HG02588 (cell line): ENCODE measurements at regions not wholly inside any gene's neighbourhood (a gene's known extent, or its start where the extent isn't known, plus 50 kb on each side); places are given as distances from the start of the nearest gene placed in this dataset.

Experiments
- ATAC-seq: cut with Tn5 transposase; IDR thresholded peaks from one replicate; pipeline ENCODE4 v1.9.1; 2021; ENCODE audit warnings: mild to moderate bottlenecking, moderate library complexity; ENCODE audit not compliant: unreplicated experiment

GRCh38 chr15:62599791-62600777 lies 435.0 kb upstream of the C2CD4B start:
- ATAC-seq: no peak

GRCh38 chr15:62601777-62602545 lies 436.9 kb upstream of the C2CD4B start:
- ATAC-seq: no peak

GRCh38 chr15:62603742-62604141 lies 438.7 kb upstream of the C2CD4B start:
- no peak for ATAC-seq

GRCh38 chr15:62605282-62605681 lies 437.3 kb upstream of the TPM1 start:
- ATAC-seq: no peak

- ATAC-seq: no peak
Measured at GRCh38 chr15:62606376-62607113, 436.0 kb upstream of the TPM1 start.

- no peak for ATAC-seq
Measured at GRCh38 chr15:62607114-62607462, 435.5 kb upstream of the TPM1 start.

- ATAC-seq: no peak
Measured at GRCh38 chr15:62607643-62608042, 434.9 kb upstream of the TPM1 start.

GRCh38 chr15:62608369-62608768 lies 434.2 kb upstream of the TPM1 start:
- no peak for ATAC-seq

- ATAC-seq: no peak
Measured at GRCh38 chr15:62610265-62610869, 432.2 kb upstream of the TPM1 start.

GRCh38 chr15:62611002-62611401 lies 431.5 kb upstream of the TPM1 start:
- no peak for ATAC-seq

GRCh38 chr15:62612183-62612733 lies 430.3 kb upstream of the TPM1 start:
- no peak for ATAC-seq

- no peak for ATAC-seq
Measured at GRCh38 chr15:62612771-62613170, 429.8 kb upstream of the TPM1 start.

- no peak for ATAC-seq
Measured at GRCh38 chr15:62616746-62617145, 425.8 kb upstream of the TPM1 start.

- ATAC-seq: no peak
Measured at GRCh38 chr15:62617741-62618140, 424.8 kb upstream of the TPM1 start.

- no peak for ATAC-seq
Measured at GRCh38 chr15:62618432-62618831, 424.1 kb upstream of the TPM1 start.

- ATAC-seq: no peak
Measured at GRCh38 chr15:62618846-62619504, 423.6 kb upstream of the TPM1 start.

GRCh38 chr15:62619526-62619925 lies 423.0 kb upstream of the TPM1 start:
- no peak for ATAC-seq

- ATAC-seq: no peak
Measured at GRCh38 chr15:62622775-62623174, 419.8 kb upstream of the TPM1 start.

GRCh38 chr15:62624547-62625378 lies 417.8 kb upstream of the TPM1 start:
- ATAC-seq: no peak
